GM23338 (cell line): ENCODE measurements at regions not wholly inside any gene's neighbourhood (a gene's known extent, or its start where the extent isn't known, plus 50 kb on each side); places are given as distances from the start of the nearest gene placed in this dataset.

ENCODE experiments used
- ATAC-seq: fragments of 200-7000 bp; cut with Tn5 transposase; 3 replicates; pipeline ENCODE4 v1.9.1; 2020
- DNase-seq: peaks from one replicate; pipeline ENCODE4 v3.0.0-alpha.2; 2015; ENCODE audit warnings: low spot score
- H2AFZ ChIP-seq: fragments of 200-600 bp; sonication (generic); 2 replicates; pipeline ENCODE4 v1.8.0; 2016; ENCODE audit warnings: antibody characterized with exemption, mild to moderate bottlenecking, moderate library complexity
- H3F3A ChIP-seq: fragments of 200-600 bp; sonication (generic); replicated peaks from 2 replicates; pipeline ENCODE4 v1.8.0; 2017; ENCODE audit warnings: antibody characterized with exemption, mixed run types, low read depth
- H3K27ac ChIP-seq: fragments of 200-600 bp; sonication (generic); 2 replicates; pipeline ENCODE4 v1.6.1; 2016; ENCODE audit warnings: low read depth
- H3K27me3 ChIP-seq: fragments of 200-600 bp; sonication (generic); 2 replicates; pipeline ENCODE4 v1.8.0; 2016; ENCODE audit warnings: mild to moderate bottlenecking, mixed run types, moderate library complexity; ENCODE audit not compliant: insufficient read depth
- H3K36me3 ChIP-seq: fragments of 200-600 bp; sonication (generic); 2 replicates; pipeline ENCODE4 v1.8.0; 2016; ENCODE audit warnings: mild to moderate bottlenecking; ENCODE audit not compliant: insufficient read depth
- H3K4me1 ChIP-seq: fragments of 200-600 bp; sonication (generic); 2 replicates; pipeline ENCODE4 v1.8.0; 2016; ENCODE audit warnings: mild to moderate bottlenecking, moderate library complexity; ENCODE audit not compliant: insufficient read depth
- H3K4me2 ChIP-seq: fragments of 200-600 bp; sonication (generic); 2 replicates; pipeline ENCODE4 v1.7.1; 2017; ENCODE audit warnings: mixed run types
- H3K4me3 ChIP-seq: fragments of 200-600 bp; sonication (generic); 2 replicates; pipeline ENCODE4 v1.6.1; 2016; ENCODE audit warnings: mixed run types
- H3K79me2 ChIP-seq: fragments of 200-600 bp; sonication (generic); replicated peaks from 2 replicates; pipeline ENCODE4 v1.8.0; 2017; ENCODE audit warnings: mild to moderate bottlenecking; ENCODE audit not compliant: insufficient read depth
- H3K9me2 ChIP-seq: fragments of 200-600 bp; sonication (generic); 2 replicates; pipeline ENCODE4 v1.8.0; 2017; ENCODE audit not compliant: insufficient read depth
- H4K20me1 ChIP-seq: fragments of 200-600 bp; sonication (generic); replicated peaks from 2 replicates; pipeline ENCODE4 v1.8.0; 2017; ENCODE audit warnings: mild to moderate bottlenecking; ENCODE audit not compliant: insufficient read depth
- H3K27ac Mint-ChIP-seq: 2 replicates; pipeline ENCODE4 v1.8.0; 2020; ENCODE audit warnings: inconsistent platforms, mild to moderate bottlenecking, moderate library complexity, mixed read lengths
- H3K27me3 Mint-ChIP-seq: 3 replicates; pipeline ENCODE4 v1.8.0; 2022; ENCODE audit warnings: low read depth, mild to moderate bottlenecking, moderate library complexity, mixed read lengths, inconsistent platforms; ENCODE audit not compliant: insufficient read depth, poor library complexity
- H3K36me3 Mint-ChIP-seq: 3 replicates; pipeline ENCODE4 v1.8.0; 2021; ENCODE audit warnings: low read depth, mild to moderate bottlenecking, inconsistent platforms, moderate library complexity, mixed read lengths
- H3K4me1 Mint-ChIP-seq: 3 replicates; pipeline ENCODE4 v1.8.0; 2020; ENCODE audit warnings: mild to moderate bottlenecking, inconsistent platforms, mixed read lengths
- H3K4me3 Mint-ChIP-seq: 3 replicates; pipeline ENCODE4 v1.8.0; 2021; ENCODE audit warnings: moderate library complexity, mild to moderate bottlenecking, inconsistent platforms, mixed read lengths
- H3K9me3 Mint-ChIP-seq: 3 replicates; pipeline ENCODE4 v1.8.0; 2020; ENCODE audit warnings: moderate library complexity, mild to moderate bottlenecking, inconsistent platforms, mixed read lengths
- CREB1 ChIP-seq: fragments of 250-450 bp; sonication (Bioruptor Pico); IDR thresholded peaks from 2 replicates; pipeline ENCODE4 v1.5.0; 2020; ENCODE audit warnings: low read depth, mild to moderate bottlenecking, moderate library complexity
- EZH2 ChIP-seq: fragments of 200-600 bp; sonication (generic); IDR thresholded peaks from one replicate; pipeline ENCODE4 v1.8.0; 2017; ENCODE audit warnings: antibody characterized with exemption, mild to moderate bottlenecking, low read depth; ENCODE audit not compliant: unreplicated experiment
- EZH2phosphoT487 ChIP-seq: fragments of 200-600 bp; sonication (generic); IDR thresholded peaks from one replicate; pipeline ENCODE4 v1.8.1; 2018; ENCODE audit warnings: antibody characterized with exemption; ENCODE audit not compliant: unreplicated experiment
- JUNB ChIP-seq: IDR thresholded peaks from one replicate; pipeline ENCODE4 v1.6.1; 2016; ENCODE audit warnings: antibody characterized with exemption; ENCODE audit not compliant: unreplicated experiment
- NANOG ChIP-seq: IDR thresholded peaks from 2 replicates; pipeline ENCODE4 v1.6.1; 2016; ENCODE audit warnings: antibody characterized with exemption, borderline replicate concordance
- POLR2AphosphoS5 ChIP-seq: IDR thresholded peaks from 2 replicates; pipeline ENCODE4 v1.6.1; 2016; ENCODE audit warnings: antibody characterized with exemption, low read depth
- STAT1 ChIP-seq: IDR thresholded peaks from one replicate; pipeline ENCODE4 v1.6.1; 2016; ENCODE audit warnings: antibody characterized with exemption; ENCODE audit not compliant: unreplicated experiment
- ZNF114 ChIP-seq: fragments of 250-450 bp; sonication (Bioruptor Pico); IDR thresholded peaks from 2 replicates; pipeline ENCODE4 v1.5.0; 2020; ENCODE audit warnings: mild to moderate bottlenecking, moderate library complexity
- ZNF331 ChIP-seq: fragments of 250-450 bp; sonication (Bioruptor Pico); IDR thresholded peaks from 2 replicates; pipeline ENCODE4 v1.5.0; 2020; ENCODE audit warnings: low read depth, mild to moderate bottlenecking, moderate library complexity
- TF ChIP-seq, protein P1 (sequence below): IDR thresholded peaks from 2 replicates; pipeline ENCODE4 v1.6.1; 2016; ENCODE audit warnings: antibody characterized with exemption
- TF ChIP-seq, protein P2 (sequence below): IDR thresholded peaks from one replicate; pipeline ENCODE4 v1.6.1; 2018; ENCODE audit warnings: antibody characterized with exemption; ENCODE audit not compliant: unreplicated experiment
- TF ChIP-seq, protein P3 (sequence below), 2 experiments: fragments of 200-600 bp in 1 of 2; sonication (generic) in 1 of 2; conservative IDR thresholded peaks; 2 replicates each; pipeline versions ENCODE4 v1.5.1 to v1.6.1; 2016 to 2017; ENCODE audit warnings: antibody characterized with exemption in 2 of 2, low read depth in 2 of 2, mild to moderate bottlenecking in 2 of 2, moderate library complexity in 1 of 2
- TF ChIP-seq, protein P4 (sequence below): fragments of 250-450 bp; sonication (Bioruptor Pico); IDR thresholded peaks from 2 replicates; pipeline ENCODE4 v1.5.0; 2020; ENCODE audit warnings: mild to moderate bottlenecking, moderate library complexity

DNA sequence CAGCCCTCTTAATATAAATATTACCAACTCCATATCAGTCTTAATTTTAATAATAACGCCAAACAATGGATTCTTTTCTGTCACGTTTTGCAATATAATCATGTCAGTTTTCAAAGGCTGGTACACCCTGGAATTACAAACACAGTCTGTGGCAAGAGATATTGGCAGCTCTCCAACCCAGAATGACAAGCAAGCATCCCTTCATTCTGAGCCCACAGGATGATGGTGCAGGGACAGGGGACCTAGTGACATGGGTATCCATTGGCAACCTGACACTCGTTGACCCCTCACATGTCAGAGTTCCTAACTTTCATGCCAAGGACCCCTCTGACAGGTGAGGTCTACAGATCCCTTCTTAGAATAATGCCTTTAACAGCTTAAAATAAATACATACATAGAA lies 154.5 kb upstream of the TSC22D2 start:
- Mint-ChIP-seq H3K27me3 (no peaks in the 10 kb centered on the region), H3K4me3 (no peak overlapping the region), H3K4me1 (peaks cover 28% of the 10 kb centered on the region), H3K27ac (no peak overlapping the region), H3K9me3 (no peaks in the 10 kb centered on the region; the same call in 2 of the 3 replicates), H3K36me3 (no peaks in the 10 kb centered on the region)
- no peak for ATAC-seq
- no peaks in the 10 kb centered on the region for H4K20me1 ChIP-seq
- no peak overlapping the region for H3K27ac ChIP-seq
- no peaks in the 10 kb centered on the region for H3K27me3 ChIP-seq
- H3K4me2 ChIP-seq = no peak overlapping the region
- DNase-seq = no peak
- H3F3A ChIP-seq = no peaks in the 10 kb centered on the region
- no peak overlapping the region for H2AFZ ChIP-seq
- no peaks in the 10 kb centered on the region for H3K9me2 ChIP-seq
- no peaks in the 10 kb centered on the region for H3K36me3 ChIP-seq
- H3K4me3 ChIP-seq = no peak overlapping the region
- no peak for TF ChIP-seq JUNB
- TF ChIP-seq ZNF114 (CRISPR knock-in tag) = no peak
- no peak for TF ChIP-seq EZH2phosphoT487
- no peak for TF ChIP-seq STAT1
- no peak for TF ChIP-seq CREB1 (CRISPR knock-in tag)
- no peak for TF ChIP-seq POLR2AphosphoS5
- TF ChIP-seq, protein P1, sequence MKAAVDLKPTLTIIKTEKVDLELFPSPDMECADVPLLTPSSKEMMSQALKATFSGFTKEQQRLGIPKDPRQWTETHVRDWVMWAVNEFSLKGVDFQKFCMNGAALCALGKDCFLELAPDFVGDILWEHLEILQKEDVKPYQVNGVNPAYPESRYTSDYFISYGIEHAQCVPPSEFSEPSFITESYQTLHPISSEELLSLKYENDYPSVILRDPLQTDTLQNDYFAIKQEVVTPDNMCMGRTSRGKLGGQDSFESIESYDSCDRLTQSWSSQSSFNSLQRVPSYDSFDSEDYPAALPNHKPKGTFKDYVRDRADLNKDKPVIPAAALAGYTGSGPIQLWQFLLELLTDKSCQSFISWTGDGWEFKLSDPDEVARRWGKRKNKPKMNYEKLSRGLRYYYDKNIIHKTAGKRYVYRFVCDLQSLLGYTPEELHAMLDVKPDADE = no peak
- no peak for TF ChIP-seq NANOG
- TF ChIP-seq, protein P2, sequence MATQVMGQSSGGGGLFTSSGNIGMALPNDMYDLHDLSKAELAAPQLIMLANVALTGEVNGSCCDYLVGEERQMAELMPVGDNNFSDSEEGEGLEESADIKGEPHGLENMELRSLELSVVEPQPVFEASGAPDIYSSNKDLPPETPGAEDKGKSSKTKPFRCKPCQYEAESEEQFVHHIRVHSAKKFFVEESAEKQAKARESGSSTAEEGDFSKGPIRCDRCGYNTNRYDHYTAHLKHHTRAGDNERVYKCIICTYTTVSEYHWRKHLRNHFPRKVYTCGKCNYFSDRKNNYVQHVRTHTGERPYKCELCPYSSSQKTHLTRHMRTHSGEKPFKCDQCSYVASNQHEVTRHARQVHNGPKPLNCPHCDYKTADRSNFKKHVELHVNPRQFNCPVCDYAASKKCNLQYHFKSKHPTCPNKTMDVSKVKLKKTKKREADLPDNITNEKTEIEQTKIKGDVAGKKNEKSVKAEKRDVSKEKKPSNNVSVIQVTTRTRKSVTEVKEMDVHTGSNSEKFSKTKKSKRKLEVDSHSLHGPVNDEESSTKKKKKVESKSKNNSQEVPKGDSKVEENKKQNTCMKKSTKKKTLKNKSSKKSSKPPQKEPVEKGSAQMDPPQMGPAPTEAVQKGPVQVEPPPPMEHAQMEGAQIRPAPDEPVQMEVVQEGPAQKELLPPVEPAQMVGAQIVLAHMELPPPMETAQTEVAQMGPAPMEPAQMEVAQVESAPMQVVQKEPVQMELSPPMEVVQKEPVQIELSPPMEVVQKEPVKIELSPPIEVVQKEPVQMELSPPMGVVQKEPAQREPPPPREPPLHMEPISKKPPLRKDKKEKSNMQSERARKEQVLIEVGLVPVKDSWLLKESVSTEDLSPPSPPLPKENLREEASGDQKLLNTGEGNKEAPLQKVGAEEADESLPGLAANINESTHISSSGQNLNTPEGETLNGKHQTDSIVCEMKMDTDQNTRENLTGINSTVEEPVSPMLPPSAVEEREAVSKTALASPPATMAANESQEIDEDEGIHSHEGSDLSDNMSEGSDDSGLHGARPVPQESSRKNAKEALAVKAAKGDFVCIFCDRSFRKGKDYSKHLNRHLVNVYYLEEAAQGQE = no peak
- TF ChIP-seq, protein P3, sequence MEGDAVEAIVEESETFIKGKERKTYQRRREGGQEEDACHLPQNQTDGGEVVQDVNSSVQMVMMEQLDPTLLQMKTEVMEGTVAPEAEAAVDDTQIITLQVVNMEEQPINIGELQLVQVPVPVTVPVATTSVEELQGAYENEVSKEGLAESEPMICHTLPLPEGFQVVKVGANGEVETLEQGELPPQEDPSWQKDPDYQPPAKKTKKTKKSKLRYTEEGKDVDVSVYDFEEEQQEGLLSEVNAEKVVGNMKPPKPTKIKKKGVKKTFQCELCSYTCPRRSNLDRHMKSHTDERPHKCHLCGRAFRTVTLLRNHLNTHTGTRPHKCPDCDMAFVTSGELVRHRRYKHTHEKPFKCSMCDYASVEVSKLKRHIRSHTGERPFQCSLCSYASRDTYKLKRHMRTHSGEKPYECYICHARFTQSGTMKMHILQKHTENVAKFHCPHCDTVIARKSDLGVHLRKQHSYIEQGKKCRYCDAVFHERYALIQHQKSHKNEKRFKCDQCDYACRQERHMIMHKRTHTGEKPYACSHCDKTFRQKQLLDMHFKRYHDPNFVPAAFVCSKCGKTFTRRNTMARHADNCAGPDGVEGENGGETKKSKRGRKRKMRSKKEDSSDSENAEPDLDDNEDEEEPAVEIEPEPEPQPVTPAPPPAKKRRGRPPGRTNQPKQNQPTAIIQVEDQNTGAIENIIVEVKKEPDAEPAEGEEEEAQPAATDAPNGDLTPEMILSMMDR (conservative IDR thresholded peaks at IDR 0.05; ENCODE audit: low read depth in 2 of 2) = no peak
- TF ChIP-seq, protein P4, sequence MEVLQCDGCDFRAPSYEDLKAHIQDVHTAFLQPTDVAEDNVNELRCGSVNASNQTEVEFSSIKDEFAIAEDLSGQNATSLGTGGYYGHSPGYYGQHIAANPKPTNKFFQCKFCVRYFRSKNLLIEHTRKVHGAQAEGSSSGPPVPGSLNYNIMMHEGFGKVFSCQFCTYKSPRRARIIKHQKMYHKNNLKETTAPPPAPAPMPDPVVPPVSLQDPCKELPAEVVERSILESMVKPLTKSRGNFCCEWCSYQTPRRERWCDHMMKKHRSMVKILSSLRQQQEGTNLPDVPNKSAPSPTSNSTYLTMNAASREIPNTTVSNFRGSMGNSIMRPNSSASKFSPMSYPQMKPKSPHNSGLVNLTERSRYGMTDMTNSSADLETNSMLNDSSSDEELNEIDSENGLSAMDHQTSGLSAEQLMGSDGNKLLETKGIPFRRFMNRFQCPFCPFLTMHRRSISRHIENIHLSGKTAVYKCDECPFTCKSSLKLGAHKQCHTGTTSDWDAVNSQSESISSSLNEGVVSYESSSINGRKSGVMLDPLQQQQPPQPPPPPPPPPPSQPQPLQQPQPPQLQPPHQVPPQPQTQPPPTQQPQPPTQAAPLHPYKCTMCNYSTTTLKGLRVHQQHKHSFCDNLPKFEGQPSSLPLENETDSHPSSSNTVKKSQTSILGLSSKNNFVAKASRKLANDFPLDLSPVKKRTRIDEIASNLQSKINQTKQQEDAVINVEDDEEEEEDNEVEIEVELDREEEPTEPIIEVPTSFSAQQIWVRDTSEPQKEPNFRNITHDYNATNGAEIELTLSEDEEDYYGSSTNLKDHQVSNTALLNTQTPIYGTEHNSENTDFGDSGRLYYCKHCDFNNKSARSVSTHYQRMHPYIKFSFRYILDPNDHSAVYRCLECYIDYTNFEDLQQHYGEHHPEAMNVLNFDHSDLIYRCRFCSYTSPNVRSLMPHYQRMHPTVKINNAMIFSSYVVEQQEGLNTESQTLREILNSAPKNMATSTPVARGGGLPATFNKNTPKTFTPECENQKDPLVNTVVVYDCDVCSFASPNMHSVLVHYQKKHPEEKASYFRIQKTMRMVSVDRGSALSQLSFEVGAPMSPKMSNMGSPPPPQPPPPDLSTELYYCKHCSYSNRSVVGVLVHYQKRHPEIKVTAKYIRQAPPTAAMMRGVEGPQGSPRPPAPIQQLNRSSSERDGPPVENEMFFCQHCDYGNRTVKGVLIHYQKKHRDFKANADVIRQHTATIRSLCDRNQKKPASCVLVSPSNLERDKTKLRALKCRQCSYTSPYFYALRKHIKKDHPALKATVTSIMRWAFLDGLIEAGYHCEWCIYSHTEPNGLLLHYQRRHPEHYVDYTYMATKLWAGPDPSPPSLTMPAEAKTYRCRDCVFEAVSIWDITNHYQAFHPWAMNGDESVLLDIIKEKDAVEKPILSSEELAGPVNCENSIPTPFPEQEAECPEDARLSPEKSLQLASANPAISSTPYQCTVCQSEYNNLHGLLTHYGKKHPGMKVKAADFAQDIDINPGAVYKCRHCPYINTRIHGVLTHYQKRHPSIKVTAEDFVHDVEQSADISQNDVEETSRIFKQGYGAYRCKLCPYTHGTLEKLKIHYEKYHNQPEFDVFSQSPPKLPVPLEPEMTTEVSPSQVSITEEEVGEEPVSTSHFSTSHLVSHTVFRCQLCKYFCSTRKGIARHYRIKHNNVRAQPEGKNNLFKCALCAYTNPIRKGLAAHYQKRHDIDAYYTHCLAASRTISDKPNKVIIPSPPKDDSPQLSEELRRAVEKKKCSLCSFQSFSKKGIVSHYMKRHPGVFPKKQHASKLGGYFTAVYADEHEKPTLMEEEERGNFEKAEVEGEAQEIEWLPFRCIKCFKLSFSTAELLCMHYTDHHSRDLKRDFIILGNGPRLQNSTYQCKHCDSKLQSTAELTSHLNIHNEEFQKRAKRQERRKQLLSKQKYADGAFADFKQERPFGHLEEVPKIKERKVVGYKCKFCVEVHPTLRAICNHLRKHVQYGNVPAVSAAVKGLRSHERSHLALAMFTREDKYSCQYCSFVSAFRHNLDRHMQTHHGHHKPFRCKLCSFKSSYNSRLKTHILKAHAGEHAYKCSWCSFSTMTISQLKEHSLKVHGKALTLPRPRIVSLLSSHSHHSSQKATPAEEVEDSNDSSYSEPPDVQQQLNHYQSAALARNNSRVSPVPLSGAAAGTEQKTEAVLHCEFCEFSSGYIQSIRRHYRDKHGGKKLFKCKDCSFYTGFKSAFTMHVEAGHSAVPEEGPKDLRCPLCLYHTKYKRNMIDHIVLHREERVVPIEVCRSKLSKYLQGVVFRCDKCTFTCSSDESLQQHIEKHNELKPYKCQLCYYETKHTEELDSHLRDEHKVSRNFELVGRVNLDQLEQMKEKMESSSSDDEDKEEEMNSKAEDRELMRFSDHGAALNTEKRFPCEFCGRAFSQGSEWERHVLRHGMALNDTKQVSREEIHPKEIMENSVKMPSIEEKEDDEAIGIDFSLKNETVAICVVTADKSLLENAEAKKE (CRISPR knock-in tag) = no peak
- no peak for TF ChIP-seq ZNF331 (CRISPR knock-in tag)
- no peak for TF ChIP-seq EZH2
- H3K4me1 ChIP-seq = peaks cover 7% of the 10 kb centered on the region
- no peaks in the 10 kb centered on the region for H3K79me2 ChIP-seq
